Activated naive CD4-positive, alpha-beta T cell treated with Interleukin-2 at 50 U/mL for 16 hours (primary cell): ENCODE measurements at regions not wholly inside any gene's neighbourhood (a gene's known extent, or its start where the extent isn't known, plus 50 kb on each side); places are given as distances from the start of the nearest gene placed in this dataset.

Source experiments
- DNase-seq: peaks from one replicate; pipeline ENCODE4 v3.0.0-alpha.2; 2020

GRCh38 chr6:104411302-104411701 lies 448.4 kb downstream of the HACE1 start:
- no peak for DNase-seq

DNA sequence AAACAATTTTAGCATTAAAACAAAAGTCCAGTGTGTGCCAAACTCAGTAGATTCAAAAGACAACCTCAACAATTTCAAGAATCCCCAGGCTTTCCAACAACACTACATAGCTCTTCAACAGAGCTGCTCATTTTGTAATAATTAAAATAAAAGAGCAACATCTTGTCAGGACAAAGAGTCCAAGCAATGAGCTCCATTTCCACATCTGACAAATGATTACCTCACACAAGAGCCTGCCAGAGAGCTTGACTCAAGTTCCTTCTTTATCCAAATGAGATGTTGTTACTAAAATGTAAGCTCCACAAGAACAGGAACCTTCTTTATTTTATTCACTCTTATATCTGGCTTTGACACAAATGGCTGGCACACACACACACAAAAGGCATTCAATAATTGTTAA lies 449.8 kb downstream of the HACE1 start:
- no peak for DNase-seq

- no peak for DNase-seq
Observed at GRCh38 chr6:104407957-104408356, 451.8 kb downstream of the HACE1 start.

DNA sequence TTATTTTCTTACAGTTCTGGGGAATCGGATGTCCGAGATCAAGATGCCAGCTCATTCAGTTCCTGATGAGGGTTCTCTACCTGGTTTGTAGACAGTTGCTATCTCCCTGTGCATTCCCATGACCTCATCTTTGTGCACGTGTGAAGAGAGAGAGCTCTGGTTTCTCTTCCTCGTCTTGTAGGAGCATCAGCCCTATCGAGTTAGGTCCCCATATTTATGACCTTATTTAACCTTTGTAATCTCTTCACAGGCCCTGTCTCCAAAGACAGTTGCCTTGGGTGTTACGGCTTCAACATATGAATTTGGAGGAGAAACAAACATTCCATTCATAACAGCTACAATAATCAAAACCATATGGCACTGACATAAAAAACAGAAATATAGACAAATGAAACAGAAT lies 455.3 kb downstream of the HACE1 start:
- DNase-seq = no peak

DNA sequence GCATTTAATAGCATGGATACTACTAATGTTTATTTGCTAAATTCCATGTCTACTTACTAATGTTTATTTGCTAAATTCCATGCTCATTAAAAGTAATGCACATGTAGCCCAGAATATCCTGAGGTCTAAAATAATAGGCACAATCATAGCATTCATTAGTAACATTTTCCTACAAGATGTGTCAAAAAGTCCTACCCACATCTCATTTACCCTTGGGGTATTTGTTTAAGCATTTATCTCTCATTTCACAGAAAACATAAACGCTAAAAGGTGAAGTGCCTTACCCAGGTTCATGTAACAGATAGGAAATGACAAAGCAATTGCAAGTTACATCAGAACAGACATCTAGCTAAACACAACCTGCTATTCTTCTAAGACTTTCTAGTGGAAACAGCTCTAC lies 457.1 kb downstream of the HACE1 start:
- no peak for DNase-seq

DNA sequence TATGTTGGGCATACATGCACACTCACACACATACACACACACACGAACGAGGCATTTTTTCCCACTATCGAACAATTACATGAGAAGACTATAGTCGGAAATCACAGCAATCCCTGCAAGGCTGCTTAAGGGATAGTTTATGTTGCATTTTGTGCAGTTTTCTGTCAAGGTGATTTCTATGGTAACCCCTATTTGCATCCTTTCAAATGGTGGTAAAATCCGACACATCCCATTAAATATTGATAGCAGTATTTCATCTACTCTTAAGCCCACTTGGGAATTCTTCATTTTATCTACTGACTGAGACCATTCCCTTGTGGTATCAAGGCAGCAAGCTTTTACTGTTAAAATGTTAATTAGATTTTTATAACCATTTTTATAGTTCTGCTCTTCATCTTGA lies 457.8 kb downstream of the HACE1 start:
- DNase-seq = no peak

DNA sequence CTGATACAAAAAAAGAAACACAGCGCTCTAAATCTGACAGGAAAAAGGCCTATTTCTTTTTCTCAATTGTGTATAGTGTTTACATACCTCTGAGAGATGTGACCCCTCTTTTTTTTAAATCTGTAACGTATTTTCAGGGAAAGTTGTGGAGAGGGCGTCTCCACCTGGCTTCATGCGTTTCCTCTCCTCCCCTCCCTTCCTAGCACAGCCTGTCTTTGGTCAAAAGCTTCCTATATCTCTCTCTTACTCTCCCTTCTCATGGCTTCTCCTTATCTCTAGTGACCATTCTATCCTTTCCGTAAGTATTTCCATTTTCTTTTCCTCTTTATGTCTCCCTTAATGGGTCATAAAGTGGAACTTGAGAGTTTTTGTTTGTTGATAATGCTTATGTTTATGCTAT lies 458.9 kb downstream of the HACE1 start:
- DNase-seq = no peak

DNA sequence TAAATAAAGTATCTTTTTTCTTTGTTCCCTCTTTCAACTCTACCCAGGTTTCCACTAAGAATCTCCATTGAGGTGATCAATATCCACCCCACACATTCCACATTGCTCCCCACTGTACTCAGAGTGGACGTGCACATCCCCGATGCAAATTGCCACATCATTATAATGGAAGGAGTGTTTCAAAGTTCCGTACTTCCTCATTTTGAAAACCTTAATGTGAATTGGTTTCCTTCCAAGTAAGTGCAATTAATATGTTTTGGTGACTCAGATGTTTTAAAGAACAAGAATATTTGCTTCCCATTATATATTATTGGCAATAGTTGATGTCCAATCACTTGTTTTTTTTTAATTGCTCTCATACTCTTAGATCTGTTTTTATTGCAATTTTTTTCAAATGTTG lies 463.6 kb downstream of the HACE1 start:
- no peak for DNase-seq

DNA sequence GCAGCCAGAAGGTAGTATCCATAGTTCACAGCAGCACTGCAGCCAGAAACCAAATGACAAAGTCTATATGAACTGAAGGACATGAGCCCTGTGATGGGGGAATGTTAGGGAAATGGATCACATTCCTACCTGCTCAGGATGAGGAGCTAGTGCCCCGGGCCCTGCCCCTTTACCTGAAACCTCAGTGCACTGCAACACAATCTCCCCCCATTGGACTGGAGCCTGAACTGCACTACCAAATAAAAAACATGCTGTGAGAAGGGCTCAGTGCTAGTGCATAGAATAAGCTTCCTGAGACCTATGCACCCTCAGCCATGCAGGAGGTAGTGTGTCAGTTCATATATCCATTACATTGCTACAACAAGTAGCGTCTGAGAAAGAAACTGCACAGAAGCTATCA lies 477.8 kb downstream of the HACE1 start:
- no peak for DNase-seq

DNA sequence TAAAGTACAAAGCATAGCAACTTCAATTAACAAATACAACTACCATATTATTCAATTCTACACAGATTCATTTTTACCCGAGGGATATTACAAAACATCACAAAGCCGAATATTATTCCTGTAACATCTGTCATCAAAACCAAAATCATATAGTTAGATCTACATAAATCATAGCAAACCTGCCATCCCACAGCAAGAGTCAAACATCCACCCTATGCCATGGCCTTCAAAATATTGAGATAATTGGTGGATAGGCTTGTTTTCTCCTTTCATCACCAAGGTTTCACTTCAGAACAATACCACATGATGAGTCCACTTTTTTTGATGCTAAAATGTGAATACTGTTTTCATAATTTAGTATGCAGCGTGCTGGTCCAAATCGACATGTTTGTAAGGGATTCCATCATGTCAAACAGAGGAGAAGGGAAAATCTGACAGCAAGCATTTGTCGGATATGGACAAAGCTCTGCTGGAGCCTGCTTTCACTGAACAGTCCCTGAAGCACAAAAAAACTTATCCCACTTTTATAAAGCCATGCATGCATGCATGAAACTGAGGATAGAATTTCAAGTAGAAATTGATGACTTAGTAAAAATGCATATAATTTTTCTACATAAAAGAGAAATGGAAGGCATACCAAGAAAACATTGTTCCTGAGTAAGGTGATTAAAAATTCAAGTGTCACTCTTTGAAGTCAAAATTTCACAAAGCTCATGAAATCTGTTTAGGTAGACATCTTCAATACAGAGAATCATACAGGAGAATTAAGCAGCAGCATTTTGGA lies 494.1 kb downstream of the HACE1 start:
- DNase-seq = no peak

DNA sequence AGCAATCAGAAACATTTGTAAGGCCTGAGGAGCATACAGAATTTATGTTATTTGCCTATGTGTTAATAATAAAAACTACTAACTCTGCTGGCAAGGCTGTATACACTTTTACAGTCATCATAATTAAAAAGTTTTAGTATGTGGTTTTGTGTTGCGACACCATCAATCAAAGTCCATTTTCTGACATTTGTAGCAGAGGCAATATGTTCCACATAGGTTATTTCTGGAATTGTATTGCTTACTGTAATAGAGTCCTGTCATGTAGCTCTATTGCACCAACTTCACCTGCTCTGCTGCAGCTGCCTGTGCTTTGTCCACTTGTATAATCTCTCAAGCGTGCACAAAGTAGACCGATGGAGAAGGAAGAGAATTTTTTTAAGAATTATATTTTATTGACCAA lies 501.8 kb downstream of the HACE1 start:
- no peak for DNase-seq

- no peak for DNase-seq
Observed at GRCh38 chr6:104356197-104356596, 503.5 kb downstream of the HACE1 start.

GRCh38 chr6:104349191-104349590 lies 510.5 kb downstream of the HACE1 start:
- no peak for DNase-seq

- DNase-seq = no peak
Observed at GRCh38 chr6:104344223-104344622, 515.5 kb downstream of the HACE1 start.

GRCh38 chr6:104332364-104332763 lies 527.4 kb downstream of the HACE1 start:
- DNase-seq = no peak

DNA sequence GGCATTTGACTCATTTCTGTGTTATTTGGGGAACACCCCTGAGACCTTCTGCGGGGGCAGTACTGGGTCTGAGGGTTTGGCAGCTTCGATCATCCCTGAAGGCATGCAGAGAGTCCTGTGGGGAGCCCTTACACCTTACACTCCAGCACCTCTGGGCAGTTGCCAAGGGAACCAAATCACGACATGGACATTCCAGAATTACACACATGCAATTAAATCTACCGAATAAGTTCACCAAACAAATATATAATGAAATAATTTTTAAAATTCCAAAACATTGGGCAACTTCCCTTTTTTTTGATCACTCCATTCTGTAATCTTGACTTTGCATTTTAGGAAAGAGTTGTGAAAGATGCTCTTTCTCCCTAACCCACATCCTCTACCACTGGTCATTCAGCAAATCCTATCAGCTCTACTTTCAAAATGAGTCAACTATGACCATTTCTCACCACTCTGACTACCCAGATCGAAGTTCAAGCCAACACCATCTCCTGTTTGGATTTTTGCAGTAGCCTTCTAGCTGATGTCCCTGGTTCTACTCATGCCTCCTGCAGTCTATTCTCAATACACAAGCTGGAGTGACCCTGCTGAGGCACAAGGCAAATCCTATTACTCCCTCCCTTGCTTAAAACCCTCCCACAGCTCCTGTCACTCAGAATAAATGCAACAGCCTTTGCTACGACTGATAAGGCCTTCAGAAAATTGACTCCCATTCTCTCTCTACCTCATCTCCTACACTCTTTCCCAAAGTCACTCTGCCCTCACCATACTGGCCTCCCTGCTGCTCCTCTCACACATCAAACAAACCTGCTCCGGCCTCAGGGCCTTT lies 533.3 kb downstream of the HACE1 start:
- DNase-seq = no peak

- DNase-seq = no peak
Observed at GRCh38 chr6:104325341-104326172, 534.2 kb downstream of the HACE1 start.

GRCh38 chr6:104324301-104324700 lies 535.4 kb downstream of the HACE1 start:
- no peak for DNase-seq

- DNase-seq = no peak
Observed at GRCh38 chr6:104322841-104323240, 536.9 kb downstream of the HACE1 start.

GRCh38 chr6:104321301-104321700 lies 538.4 kb downstream of the HACE1 start:
- DNase-seq = no peak

DNA sequence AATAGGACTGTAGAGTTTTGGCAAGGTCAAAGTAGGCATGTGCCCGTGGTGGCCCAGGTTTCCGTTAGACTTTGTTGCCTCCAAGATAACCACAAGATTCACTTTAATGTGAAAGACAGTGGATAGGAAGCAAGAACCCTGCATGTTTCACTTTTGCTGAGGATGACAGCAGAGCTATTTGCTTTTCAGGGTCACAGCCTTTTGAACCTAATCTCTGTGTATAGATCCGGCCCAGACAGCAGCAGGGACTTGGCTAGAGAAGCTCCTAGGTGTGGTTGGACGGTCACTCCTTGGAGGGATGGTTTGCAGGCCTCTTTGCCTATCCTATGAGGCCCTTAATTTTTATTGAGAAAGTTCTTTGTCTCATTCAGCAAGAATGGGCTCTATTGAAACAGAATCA lies 538.8 kb downstream of the HACE1 start:
- no peak for DNase-seq

- DNase-seq = no peak
Observed at GRCh38 chr6:104312851-104313250, 546.9 kb downstream of the HACE1 start.

DNA sequence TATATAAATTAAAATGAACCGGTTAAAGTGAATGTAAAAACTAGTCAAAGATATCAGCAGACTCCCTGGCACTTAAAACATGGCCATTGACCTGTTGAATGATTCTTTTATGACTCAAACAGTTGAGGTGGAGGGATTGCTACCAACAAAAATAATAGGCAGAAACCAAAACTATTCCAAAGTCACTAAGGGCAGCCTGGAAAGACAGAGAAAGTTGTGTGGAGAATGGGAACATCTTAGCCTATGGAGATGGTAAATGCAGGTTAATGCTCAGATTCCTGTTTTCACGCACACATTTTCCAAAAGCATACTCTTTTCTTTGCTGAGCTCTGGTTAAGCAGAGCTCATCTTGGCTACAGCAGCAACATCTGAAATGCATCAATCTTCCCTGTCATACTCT lies 553.5 kb downstream of the HACE1 start:
- no peak for DNase-seq

DNA sequence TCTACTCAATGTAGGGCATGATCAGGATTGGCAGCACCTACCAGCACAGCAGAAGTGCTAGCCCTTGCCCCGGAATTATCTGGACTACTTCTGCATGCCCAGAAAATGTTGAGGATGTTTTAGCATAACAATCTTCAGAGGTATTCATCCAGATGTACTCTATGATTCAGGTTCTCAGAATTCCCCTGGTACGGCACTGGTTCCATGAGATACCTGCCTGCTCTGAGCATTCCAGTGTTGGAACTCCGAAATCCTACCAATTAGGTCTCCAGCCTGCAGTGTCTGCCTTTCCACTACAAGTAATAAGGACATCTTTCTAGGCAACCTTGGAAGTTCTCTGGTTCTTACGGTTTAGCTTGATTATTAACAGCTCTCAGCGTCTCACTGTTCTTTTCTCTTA lies 554.5 kb downstream of the HACE1 start:
- DNase-seq = no peak
